HepG2 (cell line): ENCODE measurements at regions not wholly inside any gene's neighbourhood (a gene's known extent, or its start where the extent isn't known, plus 50 kb on each side); places are given as distances from the start of the nearest gene placed in this dataset.

Experiments used
- ATAC-seq: fragments of 200-7000 bp; cut with Tn5 transposase; 3 replicates; pipeline ENCODE4 v1.9.1; 2020; ENCODE audit warnings: mild to moderate bottlenecking, moderate library complexity
- BruUV-seq: library from RNA; stranded (reverse); fragments of 400-500 nt; replicated peaks from 2 replicates; lab custom pipeline; 2021; lab: Mats Ljungman, UMichigan
- CTCF ChIA-PET: fragments of 300-600 bp; formaldehyde crosslinking; extraction: SDS; loops from one replicate; lab custom pipeline; 2021; ENCODE audit warnings: low total read pairs, inconsistent platforms, low intra/inter-chr PET ratio; lab: Yijun Ruan, JAX
- POLR2A ChIA-PET: fragments of 350-600 bp; sonication (Branson Sonifier 250); formaldehyde crosslinking; loops from one replicate; lab custom pipeline; 2020; ENCODE audit warnings: antibody characterized with exemption, inconsistent platforms; lab: Yijun Ruan, JAX
- DNase-seq: peaks from one replicate; pipeline ENCODE4 v3.0.0-alpha.2; 2015; ENCODE audit warnings: low spot score
- FAIRE-seq: peaks from 3 replicates; lab custom pipeline; 2011; peaks lifted over from hg19 to GRCh38; lab: Jason Lieb, UNC
- H2AFZ ChIP-seq: one replicate; pipeline ENCODE4 v1.6.1; 2011; ENCODE audit warnings: low read length, inconsistent platforms
- H3K27ac ChIP-seq: fragments of 300-600 bp; 3 replicates; pipeline ENCODE4 v1.8.0; 2011; ENCODE audit warnings: mixed run types, mild to moderate bottlenecking, mixed read lengths, low read length, inconsistent platforms; ENCODE audit not compliant: insufficient read depth; ENCODE audit errors: extremely low read length
- H3K27me3 ChIP-seq, 2 experiments: fragments of 200-600 bp in 1 of 2; 2 replicates in 1 of 2; 3 replicates in 1 of 2; pipeline versions ENCODE4 v1.6.0 to v1.8.0; 2011; ENCODE audit warnings: low read length in 2 of 2, mild to moderate bottlenecking in 2 of 2, moderate library complexity in 2 of 2, inconsistent platforms in 1 of 2; ENCODE audit not compliant: insufficient read depth in 2 of 2, control insufficient read depth in 1 of 2
- H3K36me3 ChIP-seq, 2 experiments: fragments of 200-600 bp in 1 of 2; replicated peaks in 1 of 2; 2 replicates in 1 of 2; 3 replicates in 1 of 2; pipeline versions ENCODE4 v1.5.1 to v1.8.0; 2011; ENCODE audit warnings: low read length in 2 of 2, inconsistent platforms in 1 of 2; ENCODE audit not compliant: insufficient read depth in 2 of 2, control insufficient read depth in 1 of 2
- H3K4me1 ChIP-seq: 2 replicates; pipeline ENCODE4 v1.5.1; 2012; ENCODE audit warnings: low read length, inconsistent platforms; ENCODE audit not compliant: insufficient read depth
- H3K4me2 ChIP-seq: 2 replicates; pipeline ENCODE4 v1.6.0; 2011; ENCODE audit warnings: low read depth, low read length, inconsistent platforms
- H3K4me3 ChIP-seq, 3 experiments: fragments of 200-600 bp in 1 of 3; sonication (generic), shearing (Covaris generic) in 1 of 3; replicated peaks in 1 of 3; 2 replicates each; pipeline ENCODE4 v1.5.1; 2011 to 2016; ENCODE audit warnings: low read length in 3 of 3, inconsistent platforms in 2 of 3, low read depth in 2 of 3, mild to moderate bottlenecking in 2 of 3, control low read depth in 1 of 3, mixed read lengths in 1 of 3; ENCODE audit not compliant: insufficient read depth in 1 of 3
- H3K79me2 ChIP-seq: one replicate; pipeline ENCODE4 v1.6.1; 2011; ENCODE audit warnings: low read length, inconsistent platforms; ENCODE audit not compliant: insufficient read depth
- H3K9ac ChIP-seq: 2 replicates; pipeline ENCODE4 v1.6.0; 2011; ENCODE audit warnings: mild to moderate bottlenecking, low read depth, low read length, inconsistent platforms; ENCODE audit not compliant: insufficient read depth
- H3K9me3 ChIP-seq: 2 replicates; pipeline ENCODE4 v1.5.1; 2012; ENCODE audit warnings: mild to moderate bottlenecking, low read length
- H4K20me1 ChIP-seq: 2 replicates; pipeline ENCODE4 v1.6.0; 2011; ENCODE audit warnings: inconsistent platforms, mild to moderate bottlenecking, low read length, moderate library complexity; ENCODE audit not compliant: insufficient read depth
- AKNA ChIP-seq: sonication (generic); formaldehyde crosslinking; IDR thresholded peaks from 2 replicates; pipeline ENCODE4 v1.4.0; 2020; ENCODE audit warnings: missing genetic modification reagents, borderline replicate concordance
- CAMTA2 ChIP-seq: sonication (generic); formaldehyde crosslinking; IDR thresholded peaks from 2 replicates; pipeline ENCODE4 v1.4.0; 2020; ENCODE audit warnings: mild to moderate bottlenecking, missing genetic modification reagents, borderline replicate concordance
- MBD4 ChIP-seq: IDR thresholded peaks from 2 replicates; pipeline ENCODE4 v1.6.1; 2012; ENCODE audit warnings: low read length, inconsistent platforms, borderline replicate concordance
- ONECUT2 ChIP-seq: sonication (generic); formaldehyde crosslinking; IDR thresholded peaks from 2 replicates; pipeline ENCODE4 v1.4.0; 2020; ENCODE audit warnings: missing genetic modification reagents
- POLR2AphosphoS5 ChIP-seq: IDR thresholded peaks from 2 replicates; pipeline ENCODE4 v1.6.1; 2012; ENCODE audit warnings: low read depth, low read length
- PRMT3 ChIP-seq: sonication (generic); formaldehyde crosslinking; IDR thresholded peaks from 2 replicates; pipeline ENCODE4 v1.8.1; 2022; ENCODE audit warnings: low read depth, mild to moderate bottlenecking, moderate library complexity, missing genetic modification reagents, borderline replicate concordance
- RBFOX2 ChIP-seq: fragments of 200-400 bp; formaldehyde crosslinking; IDR thresholded peaks from 2 replicates; pipeline ENCODE4 v1.6.1; 2017; ENCODE audit warnings: low read depth, mild to moderate bottlenecking, low read length
- SMAD1 ChIP-seq: sonication (generic); formaldehyde crosslinking; IDR thresholded peaks from 2 replicates; pipeline ENCODE4 v1.4.0; 2020; ENCODE audit warnings: missing genetic modification reagents, low read depth, mild to moderate bottlenecking, borderline replicate concordance
- SP2 ChIP-seq: sonication (generic); formaldehyde crosslinking; IDR thresholded peaks from 2 replicates; pipeline ENCODE4 v1.5.1; 2020; ENCODE audit warnings: mild to moderate bottlenecking, missing genetic modification reagents
- ZNF337 ChIP-seq: sonication (generic); formaldehyde crosslinking; IDR thresholded peaks from 2 replicates; pipeline ENCODE4 v1.5.1; 2020; ENCODE audit warnings: missing genetic modification reagents, low read depth, mild to moderate bottlenecking, borderline replicate concordance
- ZNF451 ChIP-seq: sonication (generic); formaldehyde crosslinking; IDR thresholded peaks from 2 replicates; pipeline ENCODE4 v1.5.0; 2020; ENCODE audit warnings: mild to moderate bottlenecking, missing genetic modification reagents
- ZNF460 ChIP-seq: sonication (generic); formaldehyde crosslinking; IDR thresholded peaks from 2 replicates; pipeline ENCODE4 v1.5.1; 2020; ENCODE audit warnings: missing genetic modification reagents, mild to moderate bottlenecking, borderline replicate concordance
- ZNF557 ChIP-seq: sonication (generic); formaldehyde crosslinking; IDR thresholded peaks from 2 replicates; pipeline ENCODE4 v1.4.0; 2020; ENCODE audit warnings: missing genetic modification reagents
- WGBS: methylation state at CpG from one replicate; pipeline ENCODE4 v1.1.6; 2017; ENCODE audit warnings: low lambda C conversion rate; 5-methylcytosine and 5-hydroxymethylcytosine counted together
- in situ Hi-C: cut with HindIII; loops from 2 replicates; pipeline ENCODE4 v1.10.0; 2017; ENCODE audit warnings: low pct_unique_long_range_greater_than_20kb; ENCODE audit not compliant: extremely low pct_ligation_motif_present
- intact Hi-C: fragments of 100-400 bp; cut with micrococcal nuclease; formaldehyde crosslinking; loops from one replicate; pipeline ENCODE4 v1.10.0; 2022; ENCODE audit not compliant: unreplicated experiment
- TF ChIP-seq, protein P1 (sequence below): sonication (generic); formaldehyde crosslinking; IDR thresholded peaks from 2 replicates; pipeline ENCODE4 v1.4.0; 2020; ENCODE audit warnings: missing genetic modification reagents, borderline replicate concordance
- TF ChIP-seq, protein P2 (sequence below): sonication (generic); formaldehyde crosslinking; IDR thresholded peaks from 2 replicates; pipeline ENCODE4 v1.4.0; 2020; ENCODE audit warnings: missing genetic modification reagents

GRCh38 chr2:122081751-122082150, 326.3 kb downstream of the TSN start:
- WGBS, result 3% methylated on average over 3 of the region's 3 CpGs
- H2AFZ ChIP-seq, result no peak overlapping the region
- no peaks in the 10 kb centered on the region for H3K9me3 ChIP-seq
- in situ Hi-C loops, result no loop called here
- POLR2A ChIA-PET, result no interaction called here
- H3K27me3 ChIP-seq, result no peaks in the 10 kb centered on the region; a peak in 1 of 5 replicates
- H3K4me3 ChIP-seq, result no peak overlapping the region
- CTCF ChIA-PET, result no interaction called here
- H3K27ac ChIP-seq, result no peak overlapping the region
- no peaks in the 10 kb centered on the region for H3K36me3 ChIP-seq
- intact Hi-C loops, result no loop called here
- H4K20me1 ChIP-seq, result no peaks in the 10 kb centered on the region
- H3K4me2 ChIP-seq, result no peak overlapping the region
- ATAC-seq (no peak), FAIRE-seq (no peak), DNase-seq (no peak)
- no TSS peak for BruUV-seq
- H3K9ac ChIP-seq, result no peak overlapping the region
- no peaks in the 10 kb centered on the region for H3K4me1 ChIP-seq
- H3K79me2 ChIP-seq, result no peaks in the 10 kb centered on the region
- TF ChIP-seq AKNA (no peak), ZNF460 (CRISPR knock-in tag) (no peak), ZNF451 (CRISPR knock-in tag) (no peak), ZNF337 (no peak), CAMTA2 (CRISPR knock-in tag) (no peak), POLR2AphosphoS5 (no peak), SMAD1 (no peak), ZNF557 (no peak), SP2 (CRISPR knock-in tag) (no peak), ONECUT2 (CRISPR knock-in tag) (no peak), PRMT3 (CRISPR knock-in tag) (no peak), RBFOX2 (no peak), MBD4 (no peak)
- TF ChIP-seq, protein P1, sequence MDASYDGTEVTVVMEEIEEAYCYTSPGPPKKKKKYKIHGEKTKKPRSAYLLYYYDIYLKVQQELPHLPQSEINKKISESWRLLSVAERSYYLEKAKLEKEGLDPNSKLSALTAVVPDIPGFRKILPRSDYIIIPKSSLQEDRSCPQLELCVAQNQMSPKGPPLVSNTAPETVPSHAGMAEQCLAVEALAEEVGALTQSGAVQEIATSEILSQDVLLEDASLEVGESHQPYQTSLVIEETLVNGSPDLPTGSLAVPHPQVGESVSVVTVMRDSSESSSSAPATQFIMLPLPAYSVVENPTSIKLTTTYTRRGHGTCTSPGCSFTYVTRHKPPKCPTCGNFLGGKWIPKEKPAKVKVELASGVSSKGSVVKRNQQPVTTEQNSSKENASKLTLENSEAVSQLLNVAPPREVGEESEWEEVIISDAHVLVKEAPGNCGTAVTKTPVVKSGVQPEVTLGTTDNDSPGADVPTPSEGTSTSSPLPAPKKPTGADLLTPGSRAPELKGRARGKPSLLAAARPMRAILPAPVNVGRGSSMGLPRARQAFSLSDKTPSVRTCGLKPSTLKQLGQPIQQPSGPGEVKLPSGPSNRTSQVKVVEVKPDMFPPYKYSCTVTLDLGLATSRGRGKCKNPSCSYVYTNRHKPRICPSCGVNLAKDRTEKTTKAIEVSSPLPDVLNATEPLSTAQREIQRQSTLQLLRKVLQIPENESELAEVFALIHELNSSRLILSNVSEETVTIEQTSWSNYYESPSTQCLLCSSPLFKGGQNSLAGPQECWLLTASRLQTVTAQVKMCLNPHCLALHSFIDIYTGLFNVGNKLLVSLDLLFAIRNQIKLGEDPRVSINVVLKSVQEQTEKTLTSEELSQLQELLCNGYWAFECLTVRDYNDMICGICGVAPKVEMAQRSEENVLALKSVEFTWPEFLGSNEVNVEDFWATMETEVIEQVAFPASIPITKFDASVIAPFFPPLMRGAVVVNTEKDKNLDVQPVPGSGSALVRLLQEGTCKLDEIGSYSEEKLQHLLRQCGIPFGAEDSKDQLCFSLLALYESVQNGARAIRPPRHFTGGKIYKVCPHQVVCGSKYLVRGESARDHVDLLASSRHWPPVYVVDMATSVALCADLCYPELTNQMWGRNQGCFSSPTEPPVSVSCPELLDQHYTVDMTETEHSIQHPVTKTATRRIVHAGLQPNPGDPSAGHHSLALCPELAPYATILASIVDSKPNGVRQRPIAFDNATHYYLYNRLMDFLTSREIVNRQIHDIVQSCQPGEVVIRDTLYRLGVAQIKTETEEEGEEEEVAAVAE (CRISPR knock-in tag), result no peak
- TF ChIP-seq, protein P2, sequence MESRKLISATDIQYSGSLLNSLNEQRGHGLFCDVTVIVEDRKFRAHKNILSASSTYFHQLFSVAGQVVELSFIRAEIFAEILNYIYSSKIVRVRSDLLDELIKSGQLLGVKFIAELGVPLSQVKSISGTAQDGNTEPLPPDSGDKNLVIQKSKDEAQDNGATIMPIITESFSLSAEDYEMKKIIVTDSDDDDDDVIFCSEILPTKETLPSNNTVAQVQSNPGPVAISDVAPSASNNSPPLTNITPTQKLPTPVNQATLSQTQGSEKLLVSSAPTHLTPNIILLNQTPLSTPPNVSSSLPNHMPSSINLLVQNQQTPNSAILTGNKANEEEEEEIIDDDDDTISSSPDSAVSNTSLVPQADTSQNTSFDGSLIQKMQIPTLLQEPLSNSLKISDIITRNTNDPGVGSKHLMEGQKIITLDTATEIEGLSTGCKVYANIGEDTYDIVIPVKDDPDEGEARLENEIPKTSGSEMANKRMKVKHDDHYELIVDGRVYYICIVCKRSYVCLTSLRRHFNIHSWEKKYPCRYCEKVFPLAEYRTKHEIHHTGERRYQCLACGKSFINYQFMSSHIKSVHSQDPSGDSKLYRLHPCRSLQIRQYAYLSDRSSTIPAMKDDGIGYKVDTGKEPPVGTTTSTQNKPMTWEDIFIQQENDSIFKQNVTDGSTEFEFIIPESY (CRISPR knock-in tag), result no peak
